ENCODE measurements at regions not wholly inside any gene's neighbourhood (a gene's known extent, or its start where the extent isn't known, plus 50 kb on each side); places are given as distances from the start of the nearest gene placed in this dataset.
"Not testable (repeated sequence)": the region's sequence is repeated elsewhere in the genome, so short reads cannot be mapped to it uniquely, and the experiment has no call there.

DNA sequence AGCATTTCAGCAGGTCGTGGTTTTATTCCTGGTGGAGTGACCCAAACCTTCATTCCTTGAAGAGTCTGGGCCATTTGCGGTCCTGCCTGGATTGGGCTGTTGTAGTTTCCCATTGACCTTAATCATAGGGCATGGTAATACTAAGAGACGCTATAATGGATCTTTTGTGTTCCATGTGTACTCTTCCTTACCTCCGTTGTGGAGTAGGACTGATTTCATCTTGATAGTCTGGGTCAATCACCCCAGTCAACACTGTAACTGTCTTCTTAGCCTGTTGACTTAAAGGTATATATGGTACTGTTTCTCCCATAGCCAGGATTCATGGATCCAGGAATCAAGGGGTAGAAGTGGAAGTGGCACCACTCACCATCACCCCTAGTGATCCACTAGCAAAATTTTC is 643.6 kb downstream of the PLOD2 start:
- DNase-seq = not testable (repeated sequence)

DNA sequence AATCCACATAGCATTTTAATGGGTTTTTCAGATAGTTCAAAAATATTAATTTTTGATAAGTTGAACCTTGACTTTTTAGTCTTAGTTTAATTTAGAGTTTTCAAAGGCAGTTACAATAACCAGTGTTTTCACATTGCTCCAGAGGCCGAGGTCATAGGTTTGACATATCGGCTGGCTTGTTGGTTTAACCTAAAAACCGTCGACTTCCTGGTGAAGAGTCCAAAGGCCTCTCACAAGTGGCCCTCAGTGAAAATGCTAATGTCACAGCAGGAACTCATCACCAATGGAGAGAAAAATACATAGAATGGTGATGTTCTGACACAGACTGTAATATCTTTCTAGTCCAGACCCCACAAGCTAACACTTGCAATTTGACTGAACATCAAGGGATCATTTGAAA is 642.3 kb downstream of the PLOD2 start:
- DNase-seq = no peak

DNA sequence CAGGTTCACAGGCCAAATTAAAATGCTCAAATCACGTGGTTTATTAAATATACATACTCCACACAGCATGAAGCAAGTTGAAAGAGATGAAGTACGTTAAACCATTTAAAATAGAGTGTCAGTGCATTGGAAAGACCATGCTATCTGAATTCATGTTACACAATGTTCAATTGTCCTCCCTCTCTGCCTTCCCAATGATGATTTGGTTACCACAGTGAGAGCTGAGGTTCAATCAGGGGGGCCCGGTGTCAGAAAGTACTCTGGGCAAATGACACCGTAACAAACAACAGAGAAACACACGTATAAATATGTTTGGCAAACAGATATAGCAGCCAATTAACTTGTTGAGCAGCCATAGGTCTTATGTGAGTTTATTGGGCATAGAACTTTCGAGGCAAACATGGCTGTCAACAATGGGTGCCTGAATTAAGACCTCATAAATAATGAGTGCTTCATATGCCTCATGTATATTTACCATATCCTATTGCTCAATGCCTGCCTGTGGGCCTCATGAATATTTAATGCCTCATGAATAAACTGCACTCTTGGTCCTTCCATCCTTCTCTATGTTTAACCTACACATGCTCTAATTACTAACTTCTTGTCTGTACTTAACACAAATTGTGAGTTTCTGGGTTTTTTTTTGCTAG is 641.5 kb downstream of the PLOD2 start:
- DNase-seq = no peak

DNA sequence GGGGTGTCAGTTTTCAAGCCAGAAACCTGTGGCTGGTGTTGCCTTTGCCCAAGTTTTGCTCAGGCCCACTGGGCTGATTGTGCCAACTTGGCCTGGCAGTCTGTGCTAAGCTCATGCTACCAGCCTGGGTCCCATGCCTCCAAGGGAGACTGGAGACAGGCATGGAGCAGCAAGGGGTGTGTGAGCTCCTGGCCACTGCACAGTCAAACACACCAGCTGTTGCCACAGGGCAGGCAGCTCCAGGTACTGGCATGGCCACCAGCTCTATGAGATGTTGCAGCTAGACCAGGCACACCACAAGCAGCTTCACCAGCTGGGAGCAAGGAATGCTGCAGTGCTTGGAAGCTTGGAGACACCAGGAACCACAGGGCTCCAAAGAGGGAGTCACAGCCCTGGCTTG is 638.8 kb downstream of the PLOD2 start:
- DNase-seq = no peak

DNA sequence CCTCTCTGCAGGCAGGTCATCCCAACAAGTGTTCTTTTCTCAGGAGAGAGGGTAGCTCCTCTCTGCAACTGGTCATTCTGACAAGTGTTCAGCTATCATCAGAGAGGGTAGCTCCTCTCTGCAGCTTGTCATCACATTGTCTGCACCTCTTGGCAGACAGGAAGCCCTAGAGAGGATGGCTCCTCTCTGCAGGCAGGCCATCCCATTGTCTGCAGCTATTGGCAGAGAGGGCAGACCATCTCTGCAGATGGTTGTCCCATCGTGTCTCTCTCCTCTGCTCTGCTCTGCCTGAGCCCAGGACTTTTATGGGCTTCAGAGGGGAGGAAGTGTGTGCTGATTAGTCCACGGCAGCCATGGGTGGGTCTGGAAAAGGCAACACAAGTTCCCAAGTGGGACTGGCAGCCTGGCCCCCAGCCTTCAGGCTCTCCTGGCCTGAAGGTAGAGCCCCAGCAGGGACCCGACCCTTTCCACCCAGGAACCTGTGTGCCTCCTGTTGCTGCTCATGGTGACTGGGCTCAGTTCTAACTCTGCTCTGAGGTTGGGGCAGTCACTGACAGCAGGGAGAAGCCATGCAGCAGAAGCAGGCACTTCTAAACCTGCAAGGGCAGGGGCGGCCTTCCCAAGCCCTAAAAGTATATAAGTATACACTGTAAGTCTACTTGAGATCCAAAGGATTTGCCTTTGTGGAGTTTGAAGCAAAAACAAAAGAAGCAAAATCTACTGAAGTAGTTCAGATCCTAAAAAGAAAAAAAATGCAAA is 637.9 kb downstream of the PLOD2 start:
- DNase-seq = no peak

DNA sequence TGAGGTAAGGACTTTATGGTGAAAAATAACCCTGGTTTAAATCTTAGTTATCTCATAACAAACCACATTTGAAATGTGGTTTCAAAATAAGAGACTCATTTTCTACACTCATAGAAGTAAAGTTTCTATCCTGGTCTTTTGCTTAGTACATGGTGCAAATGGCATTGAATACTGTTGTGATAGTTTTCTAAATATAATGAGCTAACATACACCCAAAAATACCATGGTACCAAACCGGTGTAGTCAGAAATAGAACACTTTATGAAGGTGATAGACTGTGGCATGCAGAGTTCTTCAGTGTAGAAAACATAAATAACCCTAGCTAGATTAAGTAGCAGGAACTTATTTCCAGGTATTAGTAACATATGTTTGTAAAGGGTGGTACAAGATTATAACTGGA is 629.4 kb downstream of the PLOD2 start:
- no peak for DNase-seq

DNA sequence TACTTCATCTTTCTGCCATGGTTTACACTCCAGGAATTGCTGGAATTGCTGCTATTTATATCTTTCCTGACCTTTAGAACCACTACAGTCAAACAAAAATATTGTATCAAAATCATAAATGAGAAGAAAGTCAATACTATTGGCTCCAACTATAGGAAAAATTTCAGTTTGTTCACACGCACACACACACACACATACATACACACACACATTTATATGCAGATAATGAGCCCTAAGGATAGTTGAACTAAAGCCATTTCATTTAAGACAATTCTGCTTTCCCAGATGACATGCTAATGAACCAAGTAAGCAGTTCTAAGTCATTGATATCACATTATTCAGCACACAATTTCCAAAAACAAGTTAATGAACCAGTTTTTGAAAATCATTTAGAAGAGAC is 627.3 kb downstream of the PLOD2 start:
- DNase-seq = no peak

DNA sequence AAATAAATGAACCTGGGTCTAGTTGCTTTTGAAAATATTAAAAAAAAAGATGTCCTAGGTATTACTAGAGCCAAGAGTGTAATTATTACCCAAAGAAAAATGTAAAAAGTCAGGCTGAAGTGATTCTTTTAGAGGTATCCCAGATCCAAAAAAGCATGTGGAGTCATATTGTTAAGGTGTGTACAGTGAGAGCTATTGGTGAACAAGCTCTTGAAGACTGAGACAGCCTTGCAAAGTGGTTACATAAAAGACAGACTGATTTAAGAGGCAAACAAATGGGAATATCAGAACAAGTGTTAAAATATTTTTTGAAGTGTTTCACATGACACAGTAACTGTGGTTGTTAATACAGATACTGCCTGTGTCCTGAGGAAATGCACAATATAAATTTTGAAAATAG is 624.5 kb downstream of the PLOD2 start:
- no peak for DNase-seq

DNA sequence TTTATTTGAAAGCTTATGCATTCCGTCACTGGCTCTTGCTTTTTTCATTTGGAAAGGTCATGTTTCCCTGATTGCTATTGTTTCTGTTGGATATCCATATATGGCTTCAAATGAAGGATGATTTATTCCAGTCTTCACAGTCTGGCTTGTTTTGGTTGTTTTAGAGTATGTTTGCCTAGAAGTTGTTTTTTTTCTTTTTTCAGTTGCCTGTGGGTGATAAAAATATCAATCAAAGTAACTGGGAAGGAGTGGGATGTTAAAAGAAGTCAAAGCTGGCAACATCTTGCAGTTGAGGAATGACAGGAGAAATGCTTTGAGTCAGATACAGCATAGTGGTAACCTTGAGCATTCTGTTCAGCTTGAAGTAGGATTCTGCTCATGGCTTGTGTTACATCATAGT is 610.5 kb downstream of the PLOD2 start:
- no peak for DNase-seq

DNA sequence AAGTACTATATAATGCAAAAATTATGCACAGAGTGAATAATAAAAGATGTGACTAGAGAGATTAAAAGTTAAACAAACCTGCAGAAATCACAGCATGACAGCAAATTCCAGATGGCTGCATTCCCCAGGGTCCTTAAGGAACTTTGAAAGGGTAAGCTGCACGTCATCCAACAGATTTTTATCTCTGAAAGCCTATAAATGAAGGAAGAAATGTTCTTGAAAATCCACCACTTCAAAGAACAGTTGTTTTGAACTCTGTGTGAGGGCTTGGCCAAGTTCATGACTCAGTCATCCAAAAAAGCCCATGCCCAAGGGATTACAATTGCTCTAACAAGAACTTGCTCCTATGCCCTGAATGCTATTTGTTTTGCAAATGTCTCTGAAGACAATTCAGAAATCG is 603.6 kb downstream of the PLOD2 start:
- no peak for DNase-seq

DNA sequence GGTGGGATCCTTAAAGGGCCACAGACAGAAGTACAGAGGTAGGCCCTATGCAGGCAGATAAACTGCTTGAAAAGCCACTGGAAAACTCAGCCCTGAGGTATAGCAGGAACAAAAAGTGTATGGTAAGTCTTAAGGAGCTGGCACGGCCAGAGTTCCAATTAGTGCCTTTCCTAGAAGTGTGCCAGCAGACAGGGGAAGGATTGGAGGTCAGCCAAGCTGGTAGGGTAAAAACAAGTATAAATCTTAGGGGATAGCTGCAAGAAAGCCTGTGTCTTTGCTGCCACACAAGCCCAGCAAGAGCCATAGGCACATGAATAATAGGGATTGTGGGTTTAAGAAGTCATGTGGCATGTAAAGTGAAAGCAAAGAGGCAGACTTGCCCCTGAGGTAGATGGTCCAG is 582.5 kb downstream of the PLOD2 start:
- DNase-seq = no peak

DNA sequence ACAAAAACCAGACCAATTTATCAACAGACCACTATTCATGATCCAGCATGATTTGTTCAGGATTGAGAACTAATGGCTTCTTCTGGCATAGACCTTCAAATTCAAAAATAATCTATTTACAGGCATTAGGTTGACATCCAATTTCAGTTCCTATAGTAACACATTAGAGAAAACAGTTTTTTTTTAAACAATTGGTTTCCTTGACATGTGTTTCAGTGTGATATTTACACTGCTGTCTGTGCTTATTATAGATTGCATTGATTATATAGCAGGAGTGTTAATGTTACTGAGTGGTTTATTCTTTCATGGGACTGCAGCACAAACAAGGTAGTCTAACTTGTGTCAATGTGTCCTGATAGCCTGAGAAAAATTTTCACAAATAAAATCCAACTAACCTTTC is 579.3 kb downstream of the PLOD2 start:
- no peak for DNase-seq

DNA sequence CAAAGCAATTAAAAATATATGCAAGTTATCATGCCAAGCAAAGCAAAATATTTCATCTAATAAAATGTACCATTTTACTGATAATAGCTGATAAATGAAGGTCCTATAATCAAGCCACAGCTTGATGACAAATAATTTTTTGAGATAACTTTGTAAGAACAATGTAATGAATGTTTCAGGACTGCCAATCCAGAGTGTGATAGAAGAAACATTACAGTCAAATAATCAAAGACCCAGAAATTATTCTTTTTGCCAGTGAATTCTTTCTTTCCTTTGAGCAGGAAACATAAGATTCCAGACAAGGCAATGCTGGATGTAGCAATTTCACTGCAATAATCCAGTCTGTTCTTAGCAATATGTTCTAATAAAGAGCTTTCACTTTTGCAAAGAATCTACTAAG is 556.1 kb downstream of the PLOD2 start:
- DNase-seq = no peak

DNA sequence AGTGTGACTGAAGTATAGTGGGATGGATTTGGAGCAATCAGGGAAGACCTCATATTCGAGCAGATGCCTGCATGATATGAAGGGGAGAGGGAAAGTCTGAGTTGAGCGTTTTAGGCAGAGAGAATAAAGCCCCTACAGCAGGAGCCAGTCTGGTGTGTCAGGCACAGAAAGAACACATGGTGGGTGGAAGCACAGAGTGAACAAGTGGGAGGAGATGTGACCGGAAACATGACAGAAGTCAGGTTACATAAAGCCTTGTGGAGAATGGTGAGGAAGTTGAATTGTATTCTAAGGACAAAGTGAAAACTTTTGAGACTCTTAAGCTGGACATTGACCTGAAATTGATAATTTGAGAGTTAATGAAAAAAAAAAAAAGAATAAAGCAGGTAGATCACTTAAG is 541.0 kb downstream of the PLOD2 start:
- no peak for DNase-seq

DNA sequence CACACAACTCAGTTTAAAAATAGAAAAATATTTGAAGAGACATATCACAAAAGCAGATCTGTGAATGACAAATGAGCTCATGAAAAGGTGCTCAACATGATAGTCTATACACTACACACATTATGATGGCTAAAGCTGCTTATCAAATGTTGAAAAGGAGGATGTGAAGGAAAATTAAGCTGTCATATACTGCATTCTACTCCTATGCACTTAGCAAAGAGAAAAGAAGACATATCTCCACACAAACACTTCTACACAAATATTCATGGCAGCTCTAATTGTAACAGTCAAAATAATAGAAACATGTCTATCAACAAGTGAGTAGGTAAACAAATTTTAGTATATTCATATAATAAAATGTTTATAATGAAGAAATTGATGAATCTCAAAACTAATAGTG is 540.5 kb downstream of the PLOD2 start:
- no peak for DNase-seq

DNA sequence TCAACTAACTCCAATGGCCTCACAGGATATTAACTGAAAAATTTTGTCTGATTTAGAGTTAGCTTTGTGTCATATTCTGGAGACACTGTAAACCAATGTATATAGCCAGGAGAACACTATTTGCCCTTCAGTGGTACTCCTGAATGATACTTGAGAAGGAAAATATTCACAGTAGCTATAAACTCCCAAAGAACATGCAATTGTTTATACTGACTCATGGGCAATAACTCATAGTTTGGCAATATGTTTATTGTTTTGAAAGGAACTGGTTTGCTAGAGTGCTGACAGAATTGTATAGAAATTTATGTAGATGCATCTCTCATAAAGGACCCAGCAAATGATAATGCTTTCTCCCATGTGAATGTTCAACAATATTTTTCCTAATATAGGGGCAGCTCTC is 537.6 kb downstream of the PLOD2 start:
- DNase-seq = no peak

DNA sequence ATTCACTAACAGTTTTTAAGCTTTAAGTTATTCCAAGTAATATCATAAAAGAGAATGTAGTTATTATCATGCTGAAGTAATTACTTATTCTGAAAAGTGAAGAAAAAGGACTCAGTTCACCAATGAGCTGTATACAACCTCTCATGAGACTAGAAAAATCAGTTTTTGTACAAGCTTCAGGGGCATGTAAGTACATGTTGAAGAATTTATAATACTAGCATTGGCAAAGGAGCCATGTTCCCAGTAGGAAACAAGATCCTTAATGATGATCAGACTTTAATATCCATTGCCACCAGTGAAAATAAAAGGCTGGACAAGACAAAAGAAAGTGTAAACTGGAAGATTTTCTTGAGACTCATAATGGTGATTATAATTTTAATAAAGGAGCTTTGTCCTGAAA is 532.8 kb downstream of the PLOD2 start:
- DNase-seq = no peak

DNA sequence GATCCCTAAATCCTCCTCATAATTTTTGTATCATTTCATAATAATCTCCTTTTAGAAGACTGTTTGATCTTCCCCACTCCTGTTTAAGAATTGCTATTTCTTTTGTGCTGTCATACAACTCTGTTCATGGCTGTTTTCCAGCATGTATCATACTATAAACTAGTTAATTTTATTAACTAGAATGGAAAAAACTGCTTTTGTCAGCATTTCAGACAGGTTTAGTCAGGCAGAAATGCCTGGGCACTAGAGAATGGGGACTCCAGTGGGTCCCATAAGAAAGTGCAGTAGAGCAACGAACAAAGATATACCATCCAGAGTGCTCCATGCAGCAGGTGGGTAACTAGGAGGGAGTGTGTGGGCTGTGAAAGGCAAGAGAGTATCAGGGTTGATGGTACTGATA is 523.9 kb downstream of the PLOD2 start:
- no peak for DNase-seq

DNA sequence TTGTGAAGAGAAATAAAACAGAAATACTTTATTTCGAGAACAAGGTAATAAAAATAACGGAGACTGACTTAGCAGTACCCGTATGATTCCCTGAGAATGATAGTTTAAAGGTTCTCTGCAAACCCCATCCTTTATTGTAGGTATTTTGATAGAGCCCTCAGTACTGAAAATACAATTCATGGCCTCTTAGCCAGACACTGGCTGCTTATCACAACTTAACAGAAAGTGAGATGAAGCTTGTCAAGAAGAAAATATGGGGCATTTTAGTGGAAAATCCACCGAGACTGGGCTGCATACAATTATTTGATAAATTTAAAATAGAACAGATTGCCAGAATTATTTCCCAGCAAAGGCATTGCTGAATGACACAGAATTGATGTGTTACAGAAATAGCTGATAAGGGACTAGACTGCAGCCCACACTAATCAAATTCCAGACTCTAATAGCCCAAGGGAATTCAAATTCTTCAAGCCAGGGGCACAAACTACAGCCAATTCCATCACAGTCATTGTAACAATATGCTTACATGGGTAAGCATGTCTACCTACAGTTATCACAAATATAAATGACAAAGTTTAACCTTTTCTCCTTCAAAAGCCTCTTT is 521.9 kb downstream of the PLOD2 start:
- DNase-seq = no peak

DNA sequence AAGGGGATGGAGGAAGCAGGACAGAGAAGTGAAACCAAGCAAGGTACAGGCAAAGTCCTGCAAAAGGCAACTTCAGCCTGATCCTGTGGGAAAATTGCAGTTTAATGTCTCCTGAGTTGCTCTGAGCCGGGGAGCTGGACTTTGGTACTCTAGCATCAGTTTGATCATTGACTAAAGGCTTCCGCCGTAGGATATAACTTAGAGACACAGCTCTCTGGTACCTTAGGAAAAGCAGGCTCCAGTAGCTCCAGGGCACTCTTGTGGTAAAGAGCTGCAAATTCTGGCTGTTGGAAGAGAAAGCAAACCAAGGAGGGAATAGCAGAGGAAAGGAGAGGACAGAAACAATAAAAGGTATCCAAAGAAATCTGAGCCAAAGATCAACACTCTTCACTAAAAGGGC is 521.1 kb downstream of the PLOD2 start:
- no peak for DNase-seq

DNA sequence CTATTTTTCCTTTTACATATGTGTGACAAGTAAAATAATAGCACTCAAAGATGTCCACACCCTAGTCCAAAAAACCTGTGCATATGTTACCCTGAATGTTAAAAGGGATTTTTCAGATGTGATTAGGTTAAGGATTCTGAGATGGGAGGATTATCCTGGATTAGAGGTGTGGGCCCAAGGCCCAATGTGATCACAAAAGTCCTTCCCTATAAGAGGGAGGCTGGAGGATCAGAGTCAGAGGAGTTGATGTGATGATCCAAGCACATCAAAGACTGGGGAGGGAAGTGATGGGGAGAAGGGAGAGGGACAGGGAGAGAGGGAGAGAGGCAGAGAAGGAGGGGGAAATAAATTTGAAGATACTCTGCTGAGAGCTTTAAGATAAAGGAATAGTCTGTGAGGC is 512.6 kb downstream of the PLOD2 start:
- DNase-seq = no peak

DNA sequence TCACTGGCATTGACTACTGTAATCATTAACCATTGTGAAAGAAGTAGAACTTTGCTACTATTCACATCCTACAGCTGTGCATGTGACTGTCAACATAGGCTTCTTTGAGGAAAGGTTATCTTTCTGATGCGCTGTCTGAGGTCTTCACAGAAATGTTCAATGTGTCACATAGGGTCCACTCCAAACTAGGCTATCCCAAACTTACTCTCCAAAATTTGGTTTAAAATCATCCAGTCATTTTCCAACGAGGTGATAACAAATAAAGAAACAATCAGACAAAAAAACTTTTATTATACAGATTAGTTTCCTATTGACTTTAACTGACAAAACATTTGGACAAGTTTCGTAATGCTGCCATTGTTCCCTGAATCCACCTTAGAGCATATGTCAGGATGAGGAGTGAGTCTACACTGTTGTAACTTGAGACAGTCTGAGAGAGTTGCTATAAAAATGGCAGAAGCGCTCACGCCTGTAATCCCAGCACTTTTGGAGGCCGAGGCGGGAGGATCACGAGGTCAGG is 511.6 kb downstream of the PLOD2 start:
- no peak for DNase-seq

DNA sequence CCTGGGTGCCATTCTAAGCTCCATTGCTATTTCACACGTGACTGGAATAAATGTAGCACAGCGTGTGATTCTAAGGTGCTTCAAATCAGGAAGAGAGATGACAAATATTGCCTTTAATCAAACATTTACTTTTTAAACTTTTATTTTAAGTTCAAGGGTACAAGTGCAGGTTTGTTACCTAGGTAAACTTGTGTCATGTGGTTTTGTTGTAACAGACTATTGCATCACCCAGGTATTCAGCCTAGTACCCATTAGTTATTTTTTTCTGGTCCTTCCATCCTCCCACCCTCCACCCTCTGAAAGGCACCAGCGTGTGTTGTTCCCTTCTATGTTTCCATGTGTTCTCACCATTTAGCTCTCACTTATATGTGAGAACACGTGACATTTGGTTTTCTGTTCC is 510.8 kb downstream of the PLOD2 start:
- no peak for DNase-seq

DNA sequence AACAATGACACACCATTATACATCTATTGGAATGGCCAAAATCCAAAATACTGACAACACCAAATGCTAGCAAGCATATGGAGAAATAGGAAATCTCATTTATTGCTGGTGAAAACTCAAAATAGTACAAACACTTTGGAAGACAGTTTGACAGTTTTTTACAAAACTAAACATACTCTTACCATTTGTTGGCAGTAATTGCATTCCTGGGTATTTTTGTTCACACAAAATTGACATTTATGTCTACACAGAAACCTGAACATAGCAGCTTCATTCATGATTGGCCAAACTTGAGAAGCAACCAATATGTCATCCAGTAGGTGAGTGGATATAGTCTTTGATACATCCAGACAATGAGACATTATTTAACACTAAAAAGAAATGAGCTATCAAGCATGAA is 489.9 kb downstream of the PLOD2 start:
- DNase-seq = no peak

Data from NCI-H2227 treated with DMSO at 0.1 percent for 48 hours (cell line).